Calu3 (cell line): ENCODE measurements at regions not wholly inside any gene's neighbourhood (a gene's known extent, or its start where the extent isn't known, plus 50 kb on each side); places are given as distances from the start of the nearest gene placed in this dataset.
"Not testable (repeated sequence)": the region's sequence is repeated elsewhere in the genome, so short reads cannot be mapped to it uniquely, and the experiment has no call there.

Experiments
- BruUV-seq: library from RNA; stranded (reverse); fragments of 400-500 nt; replicated peaks from 2 replicates; lab custom pipeline; 2021; lab: Mats Ljungman, UMichigan
- CTCF ChIA-PET: fragments of 300-600 bp; sonication (Branson Sonifier 250); formaldehyde crosslinking; loops from one replicate; lab custom pipeline; 2022; ENCODE audit warnings: antibody characterized with exemption; lab: Charles Lee
- DNase-seq: peaks from one replicate; pipeline ENCODE4 v3.0.0; 2022
- H3K27ac Mint-ChIP-seq: one replicate; pipeline ENCODE4 v1.8.0; 2022; ENCODE audit warnings: mixed read lengths; ENCODE audit not compliant: unreplicated experiment
- H3K27me3 Mint-ChIP-seq: one replicate; pipeline ENCODE4 v1.8.0; 2022; ENCODE audit warnings: mixed read lengths; ENCODE audit not compliant: unreplicated experiment
- H3K36me3 Mint-ChIP-seq: one replicate; pipeline ENCODE4 v1.8.0; 2022; ENCODE audit warnings: mild to moderate bottlenecking, moderate library complexity, mixed read lengths; ENCODE audit not compliant: insufficient read depth, unreplicated experiment
- H3K4me1 Mint-ChIP-seq: one replicate; pipeline ENCODE4 v1.8.0; 2022; ENCODE audit warnings: mild to moderate bottlenecking, low read depth, mixed read lengths; ENCODE audit not compliant: unreplicated experiment
- H3K4me3 Mint-ChIP-seq: one replicate; pipeline ENCODE4 v1.8.0; 2022; ENCODE audit warnings: mild to moderate bottlenecking, low read depth, moderate library complexity, mixed read lengths; ENCODE audit not compliant: unreplicated experiment
- H3K9me3 Mint-ChIP-seq: one replicate; pipeline ENCODE4 v1.8.0; 2022; ENCODE audit warnings: low read depth, mixed read lengths; ENCODE audit not compliant: unreplicated experiment
- CTCF ChIP-seq: fragments of 200-600 bp; IDR thresholded peaks from one replicate; pipeline ENCODE4 v1.8.0; 2022; ENCODE audit warnings: antibody characterized with exemption; ENCODE audit not compliant: unreplicated experiment
- intact Hi-C: fragments of 100-400 bp; cut with micrococcal nuclease; formaldehyde crosslinking; loops from one replicate; pipeline ENCODE4 v1.10.0; 2022; ENCODE audit not compliant: unreplicated experiment

- no peaks in the 10 kb centered on the region for H3K36me3 Mint-ChIP-seq
- TF ChIP-seq CTCF: no peak
- DNase-seq: no peak
- no peak overlapping the region for H3K27ac Mint-ChIP-seq
- no peak overlapping the region for H3K4me3 Mint-ChIP-seq
- peaks cover 3% of the 10 kb centered on the region for H3K9me3 Mint-ChIP-seq
- intact Hi-C loops: no loop called here
- no peaks in the 10 kb centered on the region for H3K4me1 Mint-ChIP-seq
- BruUV-seq: no TSS peak
- CTCF ChIA-PET: no interaction called here
- no peaks in the 10 kb centered on the region for H3K27me3 Mint-ChIP-seq
Measured at GRCh38 chrX:112235547-112235946, 153.0 kb upstream of the TRPC5 start.

- Mint-ChIP-seq H3K27me3 (no peaks in the 10 kb centered on the region), H3K4me3 (no peak overlapping the region), H3K36me3 (no peaks in the 10 kb centered on the region), H3K9me3 (peaks cover 6% of the 10 kb centered on the region), H3K4me1 (no peaks in the 10 kb centered on the region), H3K27ac (no peak overlapping the region)
- CTCF ChIA-PET: interaction anchor here (0.7 kb wide), 1 partner anchor 63 kb away, joined by 3 read pairs; no protein-coding TSS in a partner anchor
- no peak for DNase-seq
- TF ChIP-seq CTCF: no peak
- intact Hi-C loops: no loop called here
- no TSS peak for BruUV-seq
Measured at GRCh38 chrX:112233164-112233563, 150.6 kb upstream of the TRPC5 start.

GRCh38 chrX:112226795-112227194 lies 144.2 kb upstream of the TRPC5 start:
- H3K27ac Mint-ChIP-seq, BruUV-seq, H3K27me3 Mint-ChIP-seq, H3K36me3 Mint-ChIP-seq, H3K4me3 Mint-ChIP-seq, H3K9me3 Mint-ChIP-seq, H3K4me1 Mint-ChIP-seq, intact Hi-C loops, CTCF ChIA-PET, DNase-seq: not testable (repeated sequence)

GRCh38 chrX:112223391-112223790 lies 140.8 kb upstream of the TRPC5 start:
- DNase-seq: no peak
- no TSS peak for BruUV-seq
- no peak for TF ChIP-seq CTCF
- Mint-ChIP-seq H3K27me3 (no peaks in the 10 kb centered on the region), H3K27ac (no peak overlapping the region), H3K36me3 (no peaks in the 10 kb centered on the region), H3K4me1 (no peaks in the 10 kb centered on the region), H3K4me3 (no peak overlapping the region), H3K9me3 (peaks cover 7% of the 10 kb centered on the region)
- intact Hi-C loops: no loop called here
- CTCF ChIA-PET: no interaction called here

- Mint-ChIP-seq H3K4me3 (no peak overlapping the region), H3K36me3 (no peaks in the 10 kb centered on the region), H3K27ac (no peak overlapping the region), H3K27me3 (no peaks in the 10 kb centered on the region), H3K9me3 (peaks cover 3% of the 10 kb centered on the region), H3K4me1 (no peaks in the 10 kb centered on the region)
- no TSS peak for BruUV-seq
- CTCF ChIA-PET: no interaction called here
- DNase-seq: no peak
- intact Hi-C loops: no loop called here
- no peak for TF ChIP-seq CTCF
Measured at GRCh38 chrX:112218388-112218787, 135.8 kb upstream of the TRPC5 start.
